ENCODE measurements at regions not wholly inside any gene's neighbourhood (a gene's known extent, or its start where the extent isn't known, plus 50 kb on each side); places are given as distances from the start of the nearest gene placed in this dataset.

DNA sequence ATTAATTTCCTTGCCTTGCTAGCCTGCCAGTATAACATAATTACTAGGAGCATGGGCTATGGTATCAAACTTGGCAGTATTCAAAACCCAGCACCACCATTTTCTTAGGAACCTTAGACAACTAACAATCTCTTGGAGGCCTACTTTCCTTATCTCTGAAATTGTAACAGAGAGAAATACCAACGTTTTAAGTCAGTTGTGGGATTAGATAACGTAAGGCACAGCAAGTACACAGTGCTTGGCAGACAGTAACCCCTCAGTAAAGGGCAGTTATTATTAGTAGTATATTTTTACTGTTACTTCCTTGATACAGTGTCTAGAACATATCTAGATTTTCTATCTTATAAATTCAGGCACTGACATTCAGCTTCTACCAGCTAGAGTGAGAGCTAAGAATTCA is 309.6 kb downstream of the ACTL7B start (continued):
- TF ChIP-seq BATF2 (CRISPR knock-in tag; IDR thresholded peaks at IDR 0.05) = no peak
- TF ChIP-seq ZFAT (CRISPR knock-in tag; conservative IDR thresholded peaks at IDR 0.05) = no peak
- TF ChIP-seq ZNF234 (CRISPR knock-in tag; conservative IDR thresholded peaks at IDR 0.05) = no peak

DNA sequence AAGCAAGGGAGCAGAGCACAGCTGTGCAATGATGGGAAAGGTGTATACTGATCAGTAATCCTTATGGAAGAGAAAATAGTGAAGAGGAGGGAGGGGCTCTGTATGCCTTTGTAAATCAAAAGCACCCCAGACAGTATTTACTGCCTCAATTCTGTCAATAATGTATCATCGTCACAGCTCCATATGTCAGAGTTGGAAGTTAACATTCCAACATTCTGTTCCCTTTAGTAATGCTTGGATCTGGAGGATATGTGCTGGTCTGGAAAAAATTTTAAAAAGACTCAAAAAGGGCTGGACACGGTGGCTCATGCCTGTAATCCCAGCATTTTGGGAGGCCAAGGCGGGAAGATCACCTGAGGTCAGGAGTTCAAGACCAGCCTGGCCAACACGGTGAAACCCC is 310.4 kb downstream of the ACTL7B start:
- Histone ChIP-seq H3K79me2 (ENCODE audit: insufficient read depth, low read length) (no peaks in the 10 kb centered on the region), H3K9me3 (ENCODE audit: low read length) (no peaks in the 10 kb centered on the region), H3K27me3 (ENCODE audit: control insufficient read depth in 1 of 2, insufficient read depth in 2 of 2, low read length in 2 of 2) (peaks cover 0 to 4% of the 10 kb centered on the region in 2 experiments; a peak in 1 of 5 replicates), H2AFZ (ENCODE audit: low read length) (no peak overlapping the region), H3K4me2 (ENCODE audit: low read depth, low read length) (no peak overlapping the region), H3K36me3 (replicated peaks in 1 of 2; ENCODE audit: control insufficient read depth in 1 of 2, insufficient read depth in 2 of 2, low read length in 2 of 2) (no peaks in the 10 kb centered on the region), H3K4me3 (replicated peaks in 1 of 3; ENCODE audit: insufficient read depth in 1 of 3, low read depth in 2 of 3, low read length in 3 of 3) (no peak overlapping the region), H3K4me1 (ENCODE audit: insufficient read depth, low read length) (no peaks in the 10 kb centered on the region), H4K20me1 (ENCODE audit: insufficient read depth, low read length) (no peaks in the 10 kb centered on the region), H3K9ac (ENCODE audit: insufficient read depth, low read depth, low read length) (no peak overlapping the region), H3K27ac (ENCODE audit: extremely low read length, insufficient read depth, low read length) (no peak overlapping the region)
- DNase-seq (ENCODE audit: low spot score) (no peak), FAIRE-seq (no peak), ATAC-seq (no peak)
- BruUV-seq (replicated peaks) = no TSS peak
- TF ChIP-seq CC2D1A (CRISPR knock-in tag; IDR thresholded peaks at IDR 0.05) = no peak
- no peak for TF ChIP-seq MTF2 (CRISPR knock-in tag; IDR thresholded peaks at IDR 0.05; ENCODE audit: borderline replicate concordance)
- TF ChIP-seq ZNF224 (CRISPR knock-in tag; IDR thresholded peaks at IDR 0.05) = no peak
- TF ChIP-seq ASH2L (IDR thresholded peaks at IDR 0.05; ENCODE audit: insufficient read length, low read depth, low read length) = no peak
- no peak for TF ChIP-seq ELF1 (CRISPR knock-in tag; IDR thresholded peaks at IDR 0.05)
- no peak for TF ChIP-seq SALL2 (CRISPR knock-in tag; IDR thresholded peaks at IDR 0.05)
- no peak for TF ChIP-seq ZBTB20 (CRISPR knock-in tag; IDR thresholded peaks at IDR 0.05; ENCODE audit: borderline replicate concordance, low read depth)
- no peak for TF ChIP-seq MAX (IDR thresholded peaks at IDR 0.05)
- TF ChIP-seq ZNF326 (CRISPR knock-in tag; IDR thresholded peaks at IDR 0.05; ENCODE audit: borderline replicate concordance) = no peak
- TF ChIP-seq ATM (IDR thresholded peaks at IDR 0.05; ENCODE audit: borderline replicate concordance) = no peak
- no peak for TF ChIP-seq BORCS8-MEF2B (CRISPR knock-in tag; IDR thresholded peaks at IDR 0.05)
- TF ChIP-seq, protein P1, sequence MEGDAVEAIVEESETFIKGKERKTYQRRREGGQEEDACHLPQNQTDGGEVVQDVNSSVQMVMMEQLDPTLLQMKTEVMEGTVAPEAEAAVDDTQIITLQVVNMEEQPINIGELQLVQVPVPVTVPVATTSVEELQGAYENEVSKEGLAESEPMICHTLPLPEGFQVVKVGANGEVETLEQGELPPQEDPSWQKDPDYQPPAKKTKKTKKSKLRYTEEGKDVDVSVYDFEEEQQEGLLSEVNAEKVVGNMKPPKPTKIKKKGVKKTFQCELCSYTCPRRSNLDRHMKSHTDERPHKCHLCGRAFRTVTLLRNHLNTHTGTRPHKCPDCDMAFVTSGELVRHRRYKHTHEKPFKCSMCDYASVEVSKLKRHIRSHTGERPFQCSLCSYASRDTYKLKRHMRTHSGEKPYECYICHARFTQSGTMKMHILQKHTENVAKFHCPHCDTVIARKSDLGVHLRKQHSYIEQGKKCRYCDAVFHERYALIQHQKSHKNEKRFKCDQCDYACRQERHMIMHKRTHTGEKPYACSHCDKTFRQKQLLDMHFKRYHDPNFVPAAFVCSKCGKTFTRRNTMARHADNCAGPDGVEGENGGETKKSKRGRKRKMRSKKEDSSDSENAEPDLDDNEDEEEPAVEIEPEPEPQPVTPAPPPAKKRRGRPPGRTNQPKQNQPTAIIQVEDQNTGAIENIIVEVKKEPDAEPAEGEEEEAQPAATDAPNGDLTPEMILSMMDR (CRISPR knock-in tag; IDR thresholded peaks at IDR 0.05) = no peak
- in situ Hi-C loops (cut with HindIII; ENCODE audit: extremely low pct_ligation_motif_present, low pct_unique_long_range_greater_than_20kb) (no loop called here), intact Hi-C loops (cut with micrococcal nuclease; ENCODE audit: unreplicated experiment) (no loop called here)
- 57% methylated on average over 4 of the region's 4 CpGs for WGBS (ENCODE audit: low lambda C conversion rate)
- ChIA-PET POLR2A (no interaction called here), CTCF (ENCODE audit: low intra/inter-chr PET ratio, low total read pairs) (no interaction called here)

All from HepG2 (cell line).